Common myeloid progenitor, CD34-positive (primary cell): ENCODE measurements at regions not wholly inside any gene's neighbourhood (a gene's known extent, or its start where the extent isn't known, plus 50 kb on each side); places are given as distances from the start of the nearest gene placed in this dataset.
A peak's percentile ranks its signal among the peaks of the same experiment; 100 is the strongest.
"Not testable (repeated sequence)": the region's sequence is repeated elsewhere in the genome, so short reads cannot be mapped to it uniquely, and the experiment has no call there.

ENCODE experiments used
- CTCF ChIA-PET: fragments of 350-600 bp; sonication (Branson Sonifier 250); formaldehyde crosslinking; loops from one replicate; lab custom pipeline; 2021; ENCODE audit warnings: antibody characterized with exemption; lab: Charles Lee
- POLR2A ChIA-PET: fragments of 350-600 bp; sonication (Branson Sonifier 250); formaldehyde crosslinking; loops from one replicate; lab custom pipeline; 2021; ENCODE audit warnings: antibody characterized with exemption; lab: Charles Lee
- DNase-seq, 3 donors: peaks; one replicate each; pipeline versions ENCODE4 v3.0.0 to v3.0.0-alpha.2; 2013
- H3K27ac ChIP-seq, 2 experiments: 1 replicate in 1 of 2; 2 replicates in 1 of 2; pipeline ENCODE4 v1.7.0; 2013; ENCODE audit warnings: inconsistent platforms in 2 of 2, low read length in 2 of 2, mild to moderate bottlenecking in 2 of 2, low read depth in 1 of 2, moderate library complexity in 1 of 2; ENCODE audit not compliant: severe bottlenecking in 2 of 2, insufficient read depth in 1 of 2, poor library complexity in 1 of 2
- H3K27me3 ChIP-seq, 5 experiments: replicated peaks in 2 of 5; 1 replicate in 3 of 5; 2 replicates in 2 of 5; pipeline versions ENCODE4 v1.6.1 to v1.7.0; 2013; ENCODE audit warnings: low read length in 4 of 5, mild to moderate bottlenecking in 2 of 5, moderate library complexity in 2 of 5, inconsistent platforms in 1 of 5; ENCODE audit not compliant: insufficient read depth in 5 of 5, control insufficient read depth in 4 of 5
- H3K36me3 ChIP-seq, 4 experiments: 1 replicate in 2 of 4; 2 replicates in 2 of 4; pipeline versions ENCODE4 v1.6.1 to v1.7.0; 2013; ENCODE audit warnings: low read length in 3 of 4, control low read depth in 1 of 4, mild to moderate bottlenecking in 1 of 4; ENCODE audit not compliant: control insufficient read depth in 4 of 4, insufficient read depth in 4 of 4
- H3K4me1 ChIP-seq, 4 experiments: 1 replicate in 3 of 4; 2 replicates in 1 of 4; pipeline versions ENCODE4 v1.6.1 to v1.7.1; 2013; ENCODE audit warnings: low read length in 3 of 4, mild to moderate bottlenecking in 3 of 4, control low read depth in 1 of 4, inconsistent platforms in 1 of 4, moderate library complexity in 1 of 4; ENCODE audit not compliant: control insufficient read depth in 4 of 4, insufficient read depth in 4 of 4; ENCODE audit errors: control extremely low read depth in 1 of 4
- H3K4me3 ChIP-seq, 7 experiments: 1 replicate in 4 of 7; 2 replicates in 3 of 7; pipeline versions ENCODE4 v1.5.1 to v1.7.0; 2013; ENCODE audit warnings: mild to moderate bottlenecking in 7 of 7, low read length in 6 of 7, moderate library complexity in 6 of 7, inconsistent platforms in 2 of 7, low read depth in 2 of 7, control low read depth in 1 of 7; ENCODE audit not compliant: insufficient read depth in 4 of 7, control insufficient read depth in 1 of 7; ENCODE audit errors: extremely low read depth in 1 of 7
- H3K9me3 ChIP-seq, 5 experiments: 1 replicate in 4 of 5; 2 replicates in 1 of 5; pipeline versions ENCODE4 v1.6.1 to v1.7.1; 2013; ENCODE audit warnings: low read length in 4 of 5, mild to moderate bottlenecking in 2 of 5, inconsistent platforms in 1 of 5, low read depth in 1 of 5, moderate library complexity in 1 of 5; ENCODE audit not compliant: control insufficient read depth in 4 of 5, insufficient read depth in 2 of 5; ENCODE audit errors: control extremely low read depth in 1 of 5
- WGBS: methylation state at CpG from one replicate; pipeline ENCODE4 v1.1.5; 2013; ENCODE audit not compliant: insufficient coverage; 5-methylcytosine and 5-hydroxymethylcytosine counted together

GRCh38 chr11:121968638-121969037, 147.4 kb downstream of the BLID start:
- ChIA-PET CTCF (no interaction called here), POLR2A (no interaction called here)
- Histone ChIP-seq H3K9me3 (peaks cover 0 to 10% (median 0%) of the 10 kb centered on the region in 5 experiments), H3K27ac (no peak overlapping the region), H3K4me1 (peaks cover 0 to 4% (median 0%) of the 10 kb centered on the region in 4 experiments), H3K4me3 (no peak overlapping the region), H3K27me3 (peaks cover 0 to 2% (median 0%) of the 10 kb centered on the region in 5 experiments), H3K36me3 (no peaks in the 10 kb centered on the region)
- DNase-seq = no peak
- WGBS = no CpG with 5 or more reads among the region's 2 CpGs

GRCh38 chr11:121967131-121967704, 148.8 kb downstream of the BLID start:
- Histone ChIP-seq H3K36me3 (no peaks in the 10 kb centered on the region), H3K27me3 (peaks cover 0 to 2% (median 0%) of the 10 kb centered on the region in 5 experiments), H3K4me3 (no peak overlapping the region), H3K4me1 (peaks cover 0 to 4% (median 0%) of the 10 kb centered on the region in 4 experiments), H3K9me3 (no peaks in the 10 kb centered on the region), H3K27ac (no peak overlapping the region)
- 100% methylated on average over 8 of the region's 10 CpGs for WGBS
- DNase-seq = no peak
- POLR2A ChIA-PET = no interaction called here
- CTCF ChIA-PET = no interaction called here

GRCh38 chr11:121965330-121965729, 150.7 kb downstream of the BLID start:
- Histone ChIP-seq H3K27ac (no peak overlapping the region), H3K9me3 (no peaks in the 10 kb centered on the region), H3K4me3 (no peak overlapping the region), H3K4me1 (peaks cover 0 to 4% (median 0%) of the 10 kb centered on the region in 4 experiments), H3K27me3 (peaks cover 0 to 4% (median 0%) of the 10 kb centered on the region in 5 experiments), H3K36me3 (no peaks in the 10 kb centered on the region)
- CTCF ChIA-PET = no interaction called here
- no peak for DNase-seq
- POLR2A ChIA-PET = no interaction called here
- WGBS = 81% methylated on average over 3 of the region's 4 CpGs

GRCh38 chr11:121964591-121964990, 151.4 kb downstream of the BLID start:
- 40% methylated on average over 2 of the region's 4 CpGs for WGBS
- no peaks in the 10 kb centered on the region for H3K9me3 ChIP-seq
- peaks cover 0 to 4% (median 0%) of the 10 kb centered on the region in 4 experiments for H3K4me1 ChIP-seq
- peaks cover 0 to 4% (median 0%) of the 10 kb centered on the region in 5 experiments for H3K27me3 ChIP-seq
- ChIA-PET CTCF (no interaction called here), POLR2A (no interaction called here)
- peak in 1 of 3 donors; percentile 0 for DNase-seq
- H3K27ac ChIP-seq = no peak overlapping the region
- H3K36me3 ChIP-seq = no peaks in the 10 kb centered on the region
- no peak overlapping the region for H3K4me3 ChIP-seq

DNA sequence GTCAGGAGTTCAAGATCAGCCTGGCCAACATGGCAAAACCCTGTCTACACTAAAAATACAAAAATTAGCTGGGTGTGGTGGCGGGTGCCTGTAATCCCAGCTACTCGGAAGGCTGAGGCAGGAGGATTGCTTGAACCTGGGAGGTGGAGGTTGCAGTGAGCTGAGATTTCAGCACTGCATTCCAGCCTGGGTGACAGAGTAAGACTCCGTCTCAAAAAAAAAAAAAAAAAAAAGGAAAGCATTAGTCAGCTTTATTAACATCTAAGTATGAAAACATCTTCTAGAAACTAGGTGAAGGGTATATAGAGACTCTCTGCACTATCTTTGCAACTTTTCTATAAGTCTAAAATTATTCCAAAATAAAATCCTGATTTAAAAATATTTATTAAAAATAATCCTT, 152.2 kb downstream of the BLID start:
- H3K27ac ChIP-seq, H3K36me3 ChIP-seq, POLR2A ChIA-PET, H3K9me3 ChIP-seq, H3K4me1 ChIP-seq, CTCF ChIA-PET, H3K27me3 ChIP-seq, DNase-seq, H3K4me3 ChIP-seq: not testable (repeated sequence)
- no CpG with 5 or more reads among the region's 3 CpGs for WGBS

GRCh38 chr11:121961321-121961801, 154.7 kb downstream of the BLID start:
- ChIA-PET CTCF (no interaction called here), POLR2A (no interaction called here)
- DNase-seq = no peak
- H3K4me1 ChIP-seq = peaks cover 0 to 4% (median 0%) of the 10 kb centered on the region in 4 experiments
- no peaks in the 10 kb centered on the region for H3K36me3 ChIP-seq
- H3K9me3 ChIP-seq = no peaks in the 10 kb centered on the region
- peaks cover 0 to 4% (median 0%) of the 10 kb centered on the region in 5 experiments for H3K27me3 ChIP-seq
- no peak overlapping the region for H3K4me3 ChIP-seq
- no peak overlapping the region for H3K27ac ChIP-seq
- WGBS = 100% methylated on average over 1 of the region's 3 CpGs

- WGBS = 94% methylated on average over 5 of the region's 5 CpGs
- H3K27ac ChIP-seq = no peak overlapping the region
- H3K9me3 ChIP-seq = no peaks in the 10 kb centered on the region
- no peaks in the 10 kb centered on the region for H3K4me1 ChIP-seq
- CTCF ChIA-PET = no interaction called here
- peaks cover 0 to 3% (median 0%) of the 10 kb centered on the region in 5 experiments for H3K27me3 ChIP-seq
- H3K36me3 ChIP-seq = no peaks in the 10 kb centered on the region
- no peak for DNase-seq
- POLR2A ChIA-PET = no interaction called here
- H3K4me3 ChIP-seq = no peak overlapping the region
Measured at GRCh38 chr11:121958971-121959325, 157.1 kb downstream of the BLID start.
